ENCODE measurements at regions not wholly inside any gene's neighbourhood (a gene's known extent, or its start where the extent isn't known, plus 50 kb on each side); places are given as distances from the start of the nearest gene placed in this dataset.
"Not testable (repeated sequence)": the region's sequence is repeated elsewhere in the genome, so short reads cannot be mapped to it uniquely, and the experiment has no call there.

DNA sequence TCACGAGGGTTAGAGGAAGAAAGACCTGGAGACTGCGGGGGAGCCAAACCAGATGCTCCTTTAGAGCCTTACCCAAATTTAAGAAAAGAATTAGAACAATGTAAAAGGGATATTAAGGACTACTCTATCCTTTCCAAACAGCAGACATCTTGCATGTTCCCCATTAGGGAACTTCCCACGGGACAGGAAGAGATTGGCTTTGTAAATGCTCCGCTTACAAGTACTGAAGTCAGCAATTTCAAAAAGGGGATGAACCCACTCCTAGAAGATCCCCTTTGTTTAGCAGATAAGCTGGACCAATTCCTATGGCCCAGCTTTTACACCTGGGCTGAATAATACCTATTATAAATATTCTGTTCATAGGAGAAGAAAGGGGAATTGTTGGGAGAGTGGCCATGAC lies 74.2 kb downstream of the APOBEC1 start:
- H3K27me3 ChIP-seq = no peaks in the 10 kb centered on the region
- no peaks in the 10 kb centered on the region for H3K9me3 ChIP-seq
- no peak for TF ChIP-seq POLR2A (IDR thresholded peaks at IDR 0.05)
- TF ChIP-seq, protein P1, sequence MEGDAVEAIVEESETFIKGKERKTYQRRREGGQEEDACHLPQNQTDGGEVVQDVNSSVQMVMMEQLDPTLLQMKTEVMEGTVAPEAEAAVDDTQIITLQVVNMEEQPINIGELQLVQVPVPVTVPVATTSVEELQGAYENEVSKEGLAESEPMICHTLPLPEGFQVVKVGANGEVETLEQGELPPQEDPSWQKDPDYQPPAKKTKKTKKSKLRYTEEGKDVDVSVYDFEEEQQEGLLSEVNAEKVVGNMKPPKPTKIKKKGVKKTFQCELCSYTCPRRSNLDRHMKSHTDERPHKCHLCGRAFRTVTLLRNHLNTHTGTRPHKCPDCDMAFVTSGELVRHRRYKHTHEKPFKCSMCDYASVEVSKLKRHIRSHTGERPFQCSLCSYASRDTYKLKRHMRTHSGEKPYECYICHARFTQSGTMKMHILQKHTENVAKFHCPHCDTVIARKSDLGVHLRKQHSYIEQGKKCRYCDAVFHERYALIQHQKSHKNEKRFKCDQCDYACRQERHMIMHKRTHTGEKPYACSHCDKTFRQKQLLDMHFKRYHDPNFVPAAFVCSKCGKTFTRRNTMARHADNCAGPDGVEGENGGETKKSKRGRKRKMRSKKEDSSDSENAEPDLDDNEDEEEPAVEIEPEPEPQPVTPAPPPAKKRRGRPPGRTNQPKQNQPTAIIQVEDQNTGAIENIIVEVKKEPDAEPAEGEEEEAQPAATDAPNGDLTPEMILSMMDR (IDR thresholded peaks at IDR 0.05) = no peak
- no peak for TF ChIP-seq POLR2AphosphoS5 (IDR thresholded peaks at IDR 0.05)
- TF ChIP-seq EP300 (IDR thresholded peaks at IDR 0.05) = no peak
- H3K36me3 ChIP-seq = no peaks in the 10 kb centered on the region
- WGBS = 69% methylated on average over 4 of the region's 4 CpGs
- no peak overlapping the region for H3K4me3 ChIP-seq
- DNase-seq (ENCODE audit: low spot score in 2 of 2) = no peak
- no peaks in the 10 kb centered on the region for H3K4me1 ChIP-seq
- no peak overlapping the region for H3K27ac ChIP-seq

DNA sequence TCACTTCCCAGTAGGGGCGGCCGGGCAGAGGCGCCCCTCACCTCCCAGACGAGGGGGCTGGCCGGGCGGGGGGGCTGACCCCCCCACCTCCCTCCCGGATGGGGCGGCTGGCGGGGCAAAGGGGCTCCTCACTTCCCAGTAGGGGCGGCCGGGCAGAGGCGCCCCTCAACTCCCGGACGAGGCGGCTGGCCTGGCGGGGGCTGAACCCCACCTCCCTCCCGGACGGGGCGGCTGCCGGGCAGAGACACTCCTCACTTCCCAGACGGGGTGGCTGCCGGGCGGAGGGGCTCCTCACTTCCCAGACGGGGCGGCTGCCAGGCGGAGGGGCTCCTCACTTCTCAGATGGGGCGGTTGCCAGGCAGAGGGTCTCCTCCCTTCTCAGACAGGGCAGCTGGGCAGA lies 75.6 kb downstream of the APOBEC1 start:
- no CpG with 5 or more reads among the region's 27 CpGs for WGBS
- H3K9me3 ChIP-seq; H3K36me3 ChIP-seq; H3K4me1 ChIP-seq; DNase-seq (ENCODE audit: low spot score in 2 of 2); H3K27ac ChIP-seq; H3K27me3 ChIP-seq; H3K4me3 ChIP-seq: not testable (repeated sequence)

DNA sequence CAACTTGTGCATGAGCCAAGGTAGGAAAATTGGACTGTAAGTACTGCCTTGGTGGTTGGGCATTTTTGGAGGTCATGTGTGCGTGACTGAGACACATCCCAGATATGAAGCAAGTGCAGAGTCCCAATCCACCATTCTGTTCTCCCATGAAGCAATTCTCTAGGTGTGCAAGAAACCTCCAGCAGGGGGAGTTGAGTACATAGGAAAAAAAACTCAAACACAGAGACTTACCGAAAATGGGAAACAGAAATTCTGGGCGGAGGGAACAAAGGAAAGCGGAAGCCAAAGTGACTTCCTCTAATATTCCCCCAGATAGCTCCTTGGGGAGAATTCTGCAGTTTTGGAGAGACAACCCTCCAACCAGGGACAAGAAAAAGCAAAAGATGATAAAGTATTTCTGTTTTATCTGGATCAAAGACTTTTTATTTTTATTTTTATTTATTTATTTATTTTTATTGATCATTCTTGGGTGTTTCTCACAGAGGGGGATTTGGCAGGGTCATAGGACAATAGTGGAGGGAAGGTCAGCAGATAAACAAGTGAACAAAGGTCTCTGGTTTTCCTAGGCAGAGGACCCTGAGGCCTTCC lies 76.9 kb downstream of the APOBEC1 start:
- not testable (repeated sequence) for H3K4me1 ChIP-seq; H3K27ac ChIP-seq; H3K4me3 ChIP-seq; H3K9me3 ChIP-seq; DNase-seq (ENCODE audit: low spot score in 2 of 2); H3K36me3 ChIP-seq; H3K27me3 ChIP-seq
- WGBS = 38% methylated on average over 4 of the region's 4 CpGs
- TF ChIP-seq, protein P1 (IDR thresholded peaks at IDR 0.05) = peak; percentile 32 to 56

DNA sequence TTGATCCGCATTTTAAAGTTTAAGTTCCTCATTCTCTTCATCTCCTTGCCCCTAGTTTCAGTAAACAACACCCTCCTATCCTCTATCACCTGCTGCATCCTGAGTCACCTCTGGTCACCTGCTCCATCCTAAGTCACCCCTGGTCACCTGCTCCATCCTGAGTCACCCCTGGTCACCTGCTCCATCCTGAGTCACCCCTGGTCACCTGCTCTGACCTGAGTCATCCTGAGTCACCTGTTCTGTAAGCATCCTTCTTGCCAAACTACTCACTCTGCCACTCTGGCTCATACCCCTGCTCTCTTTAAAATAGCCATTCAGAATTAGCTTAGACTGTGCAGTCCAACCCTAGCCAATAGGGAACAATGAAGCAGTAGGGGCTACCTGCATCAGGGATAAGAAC lies 80.6 kb upstream of the CD163 start:
- H3K36me3 ChIP-seq; H3K9me3 ChIP-seq; H3K4me1 ChIP-seq; H3K27me3 ChIP-seq; H3K27ac ChIP-seq; DNase-seq (ENCODE audit: low spot score in 2 of 2); H3K4me3 ChIP-seq: not testable (repeated sequence)
- WGBS = 91% methylated on average over 1 of the region's 1 CpG

DNA sequence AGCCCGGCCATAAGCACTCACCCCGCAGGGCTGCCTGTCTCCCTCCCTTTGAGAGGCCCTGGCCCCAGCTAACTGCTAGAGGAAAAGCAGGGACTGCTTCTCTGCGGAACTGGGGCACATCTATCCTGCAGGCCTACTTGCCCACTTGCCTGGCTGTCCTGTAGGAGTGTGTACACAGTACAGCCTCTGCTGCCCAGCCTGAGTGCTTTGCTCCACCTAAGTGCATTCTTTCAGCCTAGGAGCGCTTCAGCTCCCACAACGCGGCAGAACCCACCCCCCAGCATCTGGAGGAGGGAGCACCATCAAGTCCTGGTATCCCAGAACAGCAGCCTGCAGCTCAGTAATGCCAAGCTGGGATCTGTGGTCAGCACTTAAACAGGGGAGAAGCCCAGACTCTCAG lies 79.9 kb upstream of the CD163 start:
- 77% methylated on average over 6 of the region's 6 CpGs for WGBS

DNA sequence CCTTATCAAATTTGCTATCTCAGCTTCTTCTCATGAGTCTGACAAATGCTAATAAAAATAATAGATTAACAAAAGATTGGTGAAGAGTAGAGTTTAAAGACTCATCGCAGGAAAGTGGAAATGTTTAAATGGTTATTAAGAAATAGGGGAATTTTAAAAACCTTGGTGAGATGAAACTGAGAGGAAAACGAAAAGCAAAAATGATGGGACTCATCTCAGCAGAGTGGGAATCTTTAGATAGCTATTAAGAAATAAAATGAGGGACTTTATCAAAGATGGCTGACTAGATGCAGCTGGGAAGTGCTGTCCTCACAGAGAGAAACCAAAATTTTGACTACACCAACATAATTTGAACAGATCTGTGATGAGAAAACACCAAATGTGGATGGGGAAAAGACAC lies 79.2 kb upstream of the CD163 start:
- H3K4me1 ChIP-seq = no peaks in the 10 kb centered on the region
- H3K4me3 ChIP-seq = no peak overlapping the region
- no peak overlapping the region for H3K27ac ChIP-seq
- no peak for DNase-seq (ENCODE audit: low spot score in 2 of 2)
- no peaks in the 10 kb centered on the region for H3K36me3 ChIP-seq
- WGBS = 81% methylated on average over 2 of the region's 2 CpGs
- TF ChIP-seq EP300 (IDR thresholded peaks at IDR 0.05) = no peak
- no peak for TF ChIP-seq POLR2A (IDR thresholded peaks at IDR 0.05)
- no peak for TF ChIP-seq POLR2AphosphoS5 (IDR thresholded peaks at IDR 0.05)
- TF ChIP-seq, protein P1 (IDR thresholded peaks at IDR 0.05) = no peak
- H3K27me3 ChIP-seq = no peaks in the 10 kb centered on the region
- H3K9me3 ChIP-seq = no peaks in the 10 kb centered on the region

More for the DNA sequence above, 79.9 kb upstream of the CD163 start:
- Histone ChIP-seq H3K4me3 (no peak overlapping the region), H3K4me1 (no peaks in the 10 kb centered on the region), H3K27ac (no peak overlapping the region), H3K27me3 (no peaks in the 10 kb centered on the region), H3K36me3 (no peaks in the 10 kb centered on the region), H3K9me3 (no peaks in the 10 kb centered on the region)
- TF ChIP-seq, protein P1 (IDR thresholded peaks at IDR 0.05) = no peak
- no peak for TF ChIP-seq EP300 (IDR thresholded peaks at IDR 0.05)
- TF ChIP-seq POLR2A (IDR thresholded peaks at IDR 0.05) = no peak
- no peak for DNase-seq (ENCODE audit: low spot score in 2 of 2)
